K562 (cell line): ENCODE measurements at regions not wholly inside any gene's neighbourhood (a gene's known extent, or its start where the extent isn't known, plus 50 kb on each side); places are given as distances from the start of the nearest gene placed in this dataset.

Source experiments
- ATAC-seq: fragments of 200-7000 bp; cut with Tn5 transposase; 3 replicates; pipeline ENCODE4 v1.9.1; 2020; ENCODE audit warnings: moderate library complexity
- BruUV-seq: library from RNA; stranded (reverse); fragments of 400-500 nt; replicated peaks from 2 replicates; lab custom pipeline; 2021; lab: Mats Ljungman, UMichigan
- CTCF ChIA-PET: fragments of 300-600 bp; formaldehyde crosslinking; extraction: SDS; loops from one replicate; lab custom pipeline; 2021; ENCODE audit warnings: low intra/inter-chr PET ratio; lab: Yijun Ruan, JAX
- POLR2A ChIA-PET: fragments of 300-600, 350-650 bp; sonication (Branson Sonifier 250); formaldehyde crosslinking; extraction: SDS; loops from one replicate; lab custom pipeline; 2021; ENCODE audit warnings: antibody characterized with exemption, inconsistent platforms; lab: Yijun Ruan, JAX
- DNase-seq, 4 experiments: peaks; one replicate each; pipeline versions ENCODE4 v3.0.0 to v3.0.0-alpha.2; 2011 to 2018; ENCODE audit warnings: low spot score in 3 of 4, mixed read lengths in 3 of 4; ENCODE audit errors: extremely low read depth in 1 of 4
- FAIRE-seq: peaks from 2 replicates; lab custom pipeline; 2011; peaks lifted over from hg19 to GRCh38; lab: Jason Lieb, UNC
- H2AFZ ChIP-seq: 2 replicates; pipeline ENCODE4 v1.6.0; 2011; ENCODE audit warnings: low read depth, low read length, control low read depth, inconsistent platforms
- H3K27ac ChIP-seq: fragments of 200-600 bp; 3 replicates; pipeline ENCODE4 v1.8.0; 2011; ENCODE audit warnings: low read depth, mild to moderate bottlenecking, control low read depth, inconsistent platforms, low read length, moderate library complexity, mixed read lengths; ENCODE audit errors: extremely low read depth
- H3K27me3 ChIP-seq, 2 experiments: fragments of 300-600 bp in 1 of 2; 2 replicates in 1 of 2; 3 replicates in 1 of 2; pipeline versions ENCODE4 v1.6.0 to v1.8.0; 2011; ENCODE audit warnings: inconsistent platforms in 2 of 2, low read length in 2 of 2, mild to moderate bottlenecking in 1 of 2, mixed read lengths in 1 of 2, moderate library complexity in 1 of 2; ENCODE audit not compliant: control insufficient read depth in 2 of 2, insufficient read depth in 2 of 2
- H3K36me3 ChIP-seq: fragments of 300-600 bp; 3 replicates; pipeline ENCODE4 v1.8.0; 2011; ENCODE audit warnings: mild to moderate bottlenecking, low read length, inconsistent platforms; ENCODE audit not compliant: control insufficient read depth, insufficient read depth
- H3K4me1 ChIP-seq, 2 experiments: fragments of 200-600 bp in 1 of 2; replicated peaks in 1 of 2; 2 replicates in 1 of 2; 3 replicates in 1 of 2; pipeline versions ENCODE4 v1.5.1 to v1.8.0; 2011; ENCODE audit warnings: inconsistent platforms in 2 of 2, low read length in 2 of 2, mild to moderate bottlenecking in 1 of 2, mixed read lengths in 1 of 2, moderate library complexity in 1 of 2; ENCODE audit not compliant: control insufficient read depth in 2 of 2, insufficient read depth in 2 of 2
- H3K4me2 ChIP-seq: 2 replicates; pipeline ENCODE4 v1.6.1; 2011; ENCODE audit warnings: low read length, control low read depth, inconsistent platforms, mixed read lengths; ENCODE audit not compliant: insufficient read depth
- H3K4me3 ChIP-seq: fragments of 200-600 bp; sonication (generic), shearing (Covaris generic); 2 replicates; pipeline ENCODE4 v1.5.1; 2016; ENCODE audit warnings: control low read depth, inconsistent platforms
- H3K79me2 ChIP-seq: fragments of 200-600 bp; 3 replicates; pipeline ENCODE4 v1.8.0; 2011; ENCODE audit warnings: low read length, inconsistent platforms; ENCODE audit not compliant: control insufficient read depth, insufficient read depth
- H3K9ac ChIP-seq, 2 experiments: 2 replicates each; pipeline versions ENCODE4 v1.6.0 to v1.6.1; 2011; ENCODE audit warnings: low read depth in 2 of 2, low read length in 2 of 2, control low read depth in 1 of 2, inconsistent platforms in 1 of 2, mild to moderate bottlenecking in 1 of 2, mixed read lengths in 1 of 2; ENCODE audit not compliant: insufficient read depth in 1 of 2
- H3K9me1 ChIP-seq: one replicate; pipeline ENCODE4 v1.6.0; 2011; ENCODE audit warnings: inconsistent platforms, mild to moderate bottlenecking, low read length, moderate library complexity; ENCODE audit not compliant: control insufficient read depth, insufficient read depth
- H3K9me3 ChIP-seq: replicated peaks from 2 replicates; pipeline ENCODE4 v1.5.1; 2011; ENCODE audit warnings: low read depth, low read length, inconsistent platforms; ENCODE audit not compliant: control insufficient read depth, insufficient read depth
- H4K20me1 ChIP-seq: replicated peaks from 2 replicates; pipeline ENCODE4 v1.6.1; 2011; ENCODE audit warnings: low read length, inconsistent platforms, mixed read lengths; ENCODE audit not compliant: control insufficient read depth, insufficient read depth
- ARNT ChIP-seq, 2 experiments: fragments of 450-650 bp; IDR thresholded peaks; 2 replicates each; pipeline ENCODE4 v1.6.1; 2016; ENCODE audit warnings: mild to moderate bottlenecking in 1 of 2
- EZH2 ChIP-seq: IDR thresholded peaks from 2 replicates; pipeline ENCODE4 v1.6.1; 2012; ENCODE audit warnings: low read depth, mild to moderate bottlenecking, inconsistent platforms, low read length, borderline replicate concordance
- HMG20B ChIP-seq: fragments of 250-450 bp; sonication (Bioruptor Pico); IDR thresholded peaks from 2 replicates; pipeline ENCODE4 v1.5.0; 2021; ENCODE audit warnings: mild to moderate bottlenecking
- L3MBTL2 ChIP-seq: fragments of 450-650 bp; IDR thresholded peaks from 2 replicates; pipeline ENCODE4 v1.6.1; 2016; ENCODE audit warnings: mild to moderate bottlenecking, moderate library complexity
- POLR2G ChIP-seq: fragments of 200-400 bp; formaldehyde crosslinking; IDR thresholded peaks from 2 replicates; pipeline ENCODE4 v1.6.1; 2017; ENCODE audit warnings: low read depth, mild to moderate bottlenecking, antibody characterized with exemption, low read length, moderate library complexity
- RAD51 ChIP-seq: fragments of 450-650 bp; IDR thresholded peaks from 2 replicates; pipeline ENCODE4 v1.7.1; 2016; ENCODE audit warnings: low read depth, mild to moderate bottlenecking, borderline replicate concordance
- TCF7L2 ChIP-seq: fragments of 150-350 bp; IDR thresholded peaks from 2 replicates; pipeline ENCODE4 v1.6.1; 2016; ENCODE audit warnings: low read depth, mild to moderate bottlenecking, low read length, moderate library complexity
- ZNF717 ChIP-seq: fragments of 250-450 bp; sonication (Bioruptor Pico); IDR thresholded peaks from 2 replicates; pipeline ENCODE4 v1.5.0; 2021
- WGBS: fragments of 100-300 bp; shearing (Covaris generic); methylation state at CpG from one replicate; pipeline ENCODE4 v1.1.6; 2016; ENCODE audit warnings: low coverage, mixed read lengths; ENCODE audit not compliant: insufficient coverage; ENCODE audit errors: missing lambda C conversion rate; 5-methylcytosine and 5-hydroxymethylcytosine counted together
- in situ Hi-C: fragments of 300-500 bp; cut with MboI; formaldehyde crosslinking; loops from 4 replicates; pipeline ENCODE4 v1.15.0; 2018; ENCODE audit warnings: inconsistent platforms, mixed read lengths
- intact Hi-C: fragments of 100-400 bp; cut with micrococcal nuclease; formaldehyde crosslinking; loops from 2 replicates; pipeline ENCODE4 v1.14.2; 2022
- TF ChIP-seq, protein P1 (sequence below): fragments of 200-800 bp; sonication (Bioruptor generic); IDR thresholded peaks from 2 replicates; pipeline ENCODE4 v1.6.1; 2017; ENCODE audit warnings: missing genetic modification characterization, missing compliant biosample characterization

- TF ChIP-seq ARNT (IDR thresholded peaks at IDR 0.05) (no peak), POLR2G (peak; percentile 61)
- Histone ChIP-seq H3K27me3 (no peaks in the 10 kb centered on the region), H3K9me1 (no peaks in the 10 kb centered on the region), H3K4me1 (peaks cover 18 to 28% of the 10 kb centered on the region in 2 experiments; a peak in 4 of 5 replicates), H2AFZ (no peak overlapping the region), H3K36me3 (peaks cover 40% of the 10 kb centered on the region), H3K9ac (peak overlapping the region in 1 of 2 experiments; percentile 24; a peak in 1 of 4 replicates), H3K4me2 (no peak overlapping the region), H3K4me3 (no peak overlapping the region), H3K79me2 (no peaks in the 10 kb centered on the region; the same call in 2 of the 3 replicates), H3K27ac (no peak overlapping the region), H3K9me3 (no peaks in the 10 kb centered on the region), H4K20me1 (peaks cover 19% of the 10 kb centered on the region; the same call in 1 of the 2 replicates)
- intact Hi-C loops: no loop called here
- ATAC-seq: peak; percentile 33
- ChIA-PET POLR2A (interaction anchor here (0.6 to 1.0 kb wide), 2 partner anchors 83 to 183 kb away, joined by 3 read pairs; no protein-coding TSS in a partner anchor), CTCF (no interaction called here)
- 62% methylated on average over 14 of the region's 14 CpGs for WGBS
- in situ Hi-C loops: no loop called here
- no TSS peak for BruUV-seq
- no peak for FAIRE-seq
- DNase-seq: peak in 1 of 4 experiments; percentile 37
Measured at GRCh38 chr7:66542528-66543269, 86.0 kb upstream of the KCTD7 start.

DNA sequence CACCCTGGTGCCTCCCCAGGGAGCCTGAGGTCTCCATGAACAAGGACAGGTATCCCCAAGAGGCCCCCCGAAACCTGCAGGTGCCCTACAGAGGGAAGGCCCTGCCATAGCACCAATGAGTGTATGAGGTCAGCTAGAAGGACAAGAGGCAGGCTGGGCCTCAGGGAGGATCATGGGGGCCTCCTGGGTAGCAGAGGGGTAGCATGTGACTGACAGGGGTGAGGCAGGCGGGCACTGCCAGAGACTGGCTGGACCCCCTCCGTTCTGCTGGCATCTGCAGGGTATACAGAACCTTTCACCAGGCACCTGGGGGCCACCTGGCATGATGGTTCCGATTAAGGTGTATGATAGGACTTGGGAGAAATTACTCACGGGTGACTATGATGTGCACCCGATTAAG is 79.2 kb upstream of the KCTD7 start:
- H3K4me1 ChIP-seq: no peaks in the 10 kb centered on the region
- intact Hi-C loops: no loop called here
- no peak for TF ChIP-seq RAD51
- TF ChIP-seq L3MBTL2: no peak
- TF ChIP-seq TCF7L2: no peak
- TF ChIP-seq EZH2: no peak
- TF ChIP-seq, protein P1, sequence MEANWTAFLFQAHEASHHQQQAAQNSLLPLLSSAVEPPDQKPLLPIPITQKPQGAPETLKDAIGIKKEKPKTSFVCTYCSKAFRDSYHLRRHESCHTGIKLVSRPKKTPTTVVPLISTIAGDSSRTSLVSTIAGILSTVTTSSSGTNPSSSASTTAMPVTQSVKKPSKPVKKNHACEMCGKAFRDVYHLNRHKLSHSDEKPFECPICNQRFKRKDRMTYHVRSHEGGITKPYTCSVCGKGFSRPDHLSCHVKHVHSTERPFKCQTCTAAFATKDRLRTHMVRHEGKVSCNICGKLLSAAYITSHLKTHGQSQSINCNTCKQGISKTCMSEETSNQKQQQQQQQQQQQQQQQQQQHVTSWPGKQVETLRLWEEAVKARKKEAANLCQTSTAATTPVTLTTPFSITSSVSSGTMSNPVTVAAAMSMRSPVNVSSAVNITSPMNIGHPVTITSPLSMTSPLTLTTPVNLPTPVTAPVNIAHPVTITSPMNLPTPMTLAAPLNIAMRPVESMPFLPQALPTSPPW (CRISPR knock-in tag): no peak
- no peak for TF ChIP-seq ZNF717 (CRISPR knock-in tag)
- no peak for TF ChIP-seq HMG20B (CRISPR knock-in tag)

More for the DNA sequence above, 79.2 kb upstream of the KCTD7 start:
- Histone ChIP-seq H2AFZ (no peak overlapping the region), H3K79me2 (no peaks in the 10 kb centered on the region), H3K27me3 (no peaks in the 10 kb centered on the region), H3K9me3 (no peaks in the 10 kb centered on the region), H3K4me3 (no peak overlapping the region), H3K36me3 (peaks cover 79% of the 10 kb centered on the region), H3K9ac (no peak overlapping the region; a peak in 1 of 4 replicates), H4K20me1 (no peaks in the 10 kb centered on the region; the same call in 1 of the 2 replicates), H3K9me1 (no peaks in the 10 kb centered on the region), H3K27ac (no peak overlapping the region), H3K4me2 (no peak overlapping the region)
- ChIA-PET POLR2A (no interaction called here), CTCF (no interaction called here)
- WGBS: 89% methylated on average over 6 of the region's 6 CpGs
- in situ Hi-C loops: no loop called here
- FAIRE-seq (no peak), DNase-seq (no peak), ATAC-seq (no peak)
- no TSS peak for BruUV-seq
